ENCODE measurements at regions not wholly inside any gene's neighbourhood (a gene's known extent, or its start where the extent isn't known, plus 50 kb on each side); places are given as distances from the start of the nearest gene placed in this dataset.

DNA sequence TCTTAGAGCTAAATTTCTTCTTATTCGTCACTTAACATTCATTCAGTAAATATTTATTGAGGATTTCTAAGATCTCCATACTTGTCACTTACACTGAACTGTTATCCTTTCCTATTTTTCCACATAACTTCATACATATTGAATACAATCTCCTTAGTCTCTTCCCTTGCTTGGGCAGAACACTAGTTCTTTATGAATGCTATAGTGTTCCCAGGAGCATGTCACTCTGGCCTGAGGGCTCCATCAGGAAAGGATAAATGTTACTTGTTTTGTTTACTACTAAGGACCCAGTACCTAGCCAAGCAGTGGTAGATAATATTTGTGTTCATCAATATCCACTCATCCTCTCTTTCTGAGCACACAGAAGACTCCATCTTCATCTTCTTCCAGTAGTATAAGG is 544.7 kb downstream of the ZEB2 start:
- H3K27ac ChIP-seq: no peak overlapping the region
- TF ChIP-seq, protein P1, sequence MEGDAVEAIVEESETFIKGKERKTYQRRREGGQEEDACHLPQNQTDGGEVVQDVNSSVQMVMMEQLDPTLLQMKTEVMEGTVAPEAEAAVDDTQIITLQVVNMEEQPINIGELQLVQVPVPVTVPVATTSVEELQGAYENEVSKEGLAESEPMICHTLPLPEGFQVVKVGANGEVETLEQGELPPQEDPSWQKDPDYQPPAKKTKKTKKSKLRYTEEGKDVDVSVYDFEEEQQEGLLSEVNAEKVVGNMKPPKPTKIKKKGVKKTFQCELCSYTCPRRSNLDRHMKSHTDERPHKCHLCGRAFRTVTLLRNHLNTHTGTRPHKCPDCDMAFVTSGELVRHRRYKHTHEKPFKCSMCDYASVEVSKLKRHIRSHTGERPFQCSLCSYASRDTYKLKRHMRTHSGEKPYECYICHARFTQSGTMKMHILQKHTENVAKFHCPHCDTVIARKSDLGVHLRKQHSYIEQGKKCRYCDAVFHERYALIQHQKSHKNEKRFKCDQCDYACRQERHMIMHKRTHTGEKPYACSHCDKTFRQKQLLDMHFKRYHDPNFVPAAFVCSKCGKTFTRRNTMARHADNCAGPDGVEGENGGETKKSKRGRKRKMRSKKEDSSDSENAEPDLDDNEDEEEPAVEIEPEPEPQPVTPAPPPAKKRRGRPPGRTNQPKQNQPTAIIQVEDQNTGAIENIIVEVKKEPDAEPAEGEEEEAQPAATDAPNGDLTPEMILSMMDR (conservative IDR thresholded peaks at IDR 0.05): no peak

DNA sequence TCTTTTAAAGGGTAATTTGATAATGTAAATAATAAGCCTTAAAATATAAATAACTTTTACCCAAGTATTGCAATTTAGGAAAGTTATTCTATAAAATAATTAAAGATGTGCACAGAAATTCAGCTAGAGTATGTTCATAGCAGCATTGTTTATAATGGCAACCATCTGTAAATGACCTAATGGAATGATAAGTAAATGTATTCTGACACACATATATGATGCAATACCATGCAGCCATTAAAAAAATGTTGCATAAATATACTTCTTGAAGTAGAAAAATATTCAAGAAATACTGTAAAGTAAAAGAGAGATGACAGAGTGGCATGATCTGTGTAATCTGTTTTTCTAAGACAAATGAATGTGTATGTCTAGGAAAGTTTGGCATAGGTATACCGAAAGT is 545.7 kb downstream of the ZEB2 start:
- TF ChIP-seq, protein P1 (conservative IDR thresholded peaks at IDR 0.05): no peak
- H3K27ac ChIP-seq: no peak overlapping the region

DNA sequence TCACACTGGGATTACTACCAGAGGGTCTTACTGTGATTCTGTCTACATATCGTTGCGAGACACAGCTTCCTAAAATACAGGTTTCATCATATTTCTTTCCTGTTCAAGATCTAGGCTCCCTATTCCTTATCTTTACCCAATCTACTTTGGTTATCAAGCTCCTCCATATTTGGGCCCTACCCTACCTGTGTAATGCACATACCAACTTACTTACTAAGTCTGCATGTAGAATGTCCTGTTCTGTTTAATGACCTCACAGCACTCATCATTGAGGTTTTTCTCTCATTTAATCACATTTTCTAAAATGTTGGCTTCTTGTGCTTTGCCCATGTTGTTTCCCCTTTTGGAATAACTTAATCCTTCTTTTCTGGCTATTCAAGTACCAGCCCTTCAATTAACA is 551.1 kb downstream of the ZEB2 start:
- H3K27ac ChIP-seq: no peak overlapping the region
- TF ChIP-seq, protein P1 (conservative IDR thresholded peaks at IDR 0.05): no peak

DNA sequence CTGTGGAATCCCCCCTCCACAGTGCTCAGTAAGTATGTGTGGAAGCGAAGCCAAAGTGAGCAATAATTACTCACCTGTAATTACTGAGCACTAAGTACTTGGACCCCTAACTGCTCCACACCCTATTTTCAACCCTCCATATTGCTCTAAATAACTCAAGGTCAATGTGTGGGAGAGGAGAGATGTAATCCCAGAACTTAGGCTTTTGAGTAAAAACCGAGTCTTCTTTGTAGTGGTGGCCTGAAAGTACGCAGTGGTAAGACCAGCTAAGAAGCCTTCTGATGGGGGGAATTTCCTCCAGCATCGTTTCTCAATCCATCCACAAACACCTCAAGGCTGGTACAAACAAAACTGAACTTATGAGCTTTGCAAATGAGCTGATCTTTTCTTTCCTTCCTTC is 551.6 kb downstream of the ZEB2 start:
- TF ChIP-seq, protein P1 (conservative IDR thresholded peaks at IDR 0.05): no peak
- H3K27ac ChIP-seq: no peak overlapping the region

DNA sequence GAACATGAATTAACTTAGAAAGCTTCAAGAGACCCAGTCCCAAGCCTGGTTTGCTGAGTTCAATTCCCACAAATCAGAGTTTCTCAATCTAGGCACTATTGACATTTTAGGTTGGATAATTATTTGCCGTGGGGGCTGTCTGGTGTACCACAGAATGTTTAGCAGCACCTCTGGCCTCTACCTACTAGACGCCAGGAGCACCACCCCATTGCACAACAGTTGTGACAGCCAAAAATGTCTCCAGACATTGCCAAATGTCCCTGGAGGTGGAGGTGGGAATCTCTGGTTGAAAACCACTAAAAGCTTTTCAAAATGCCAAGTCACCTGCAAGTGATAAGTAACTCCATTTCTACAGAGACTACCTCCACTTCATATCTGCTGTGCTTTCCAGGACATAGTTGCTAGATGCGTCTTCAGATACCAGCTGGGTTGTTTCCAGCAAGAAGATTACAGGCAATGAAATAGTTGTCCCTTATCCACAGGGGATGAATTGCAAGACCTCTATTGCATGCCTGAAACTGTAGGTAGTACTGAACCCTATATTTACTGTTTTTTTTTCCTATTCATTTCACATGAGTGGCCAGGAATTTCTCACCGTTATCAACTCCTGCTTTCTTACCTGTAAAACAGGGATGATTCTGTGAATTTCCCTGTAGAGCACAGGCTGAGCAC is 554.3 kb downstream of the ZEB2 start:
- H3K27ac ChIP-seq: no peak overlapping the region
- TF ChIP-seq, protein P1 (conservative IDR thresholded peaks at IDR 0.05): no peak

DNA sequence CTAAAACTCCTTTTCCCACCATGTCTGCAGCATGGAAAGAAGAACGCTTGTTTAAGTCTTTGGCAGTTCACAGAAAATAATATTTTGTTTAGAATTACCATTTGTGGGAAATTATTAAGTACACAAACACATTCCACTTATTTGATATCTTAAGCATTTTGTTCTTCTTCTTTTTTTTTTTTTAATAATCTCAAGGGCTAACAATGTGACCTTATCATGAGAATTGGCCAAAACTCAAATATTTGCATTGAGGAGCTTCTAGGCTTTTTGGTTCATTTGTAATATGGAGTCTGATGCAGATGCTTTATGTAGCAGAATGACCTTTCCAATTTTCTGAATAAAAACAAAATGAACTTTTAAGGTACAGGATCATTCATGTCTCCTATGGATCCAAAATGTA is 555.0 kb downstream of the ZEB2 start:
- H3K27ac ChIP-seq: no peak overlapping the region
- TF ChIP-seq, protein P1 (conservative IDR thresholded peaks at IDR 0.05): no peak

DNA sequence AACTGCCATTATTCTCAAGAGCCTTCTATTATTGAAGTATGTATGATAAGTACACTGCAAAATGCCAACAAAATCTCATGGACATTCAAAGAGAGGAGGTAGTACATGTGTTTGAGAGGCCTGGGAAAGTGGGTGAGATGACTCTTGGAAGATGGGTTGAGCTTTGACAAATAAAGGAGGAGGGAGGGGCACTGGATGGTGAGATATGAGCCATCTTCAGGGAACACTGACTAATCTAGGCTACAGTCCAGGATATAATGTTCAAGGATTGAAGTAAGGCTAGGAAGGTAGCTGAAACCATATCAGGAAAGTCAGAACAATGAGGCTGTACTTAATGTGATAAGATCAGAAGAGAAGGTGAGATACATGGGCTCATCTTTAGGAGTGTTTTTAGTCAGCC is 559.7 kb downstream of the ZEB2 start:
- TF ChIP-seq, protein P1 (conservative IDR thresholded peaks at IDR 0.05): no peak
- no peak overlapping the region for H3K27ac ChIP-seq

Measured in VCaP (cell line).